ENCODE measurements at regions not wholly inside any gene's neighbourhood (a gene's known extent, or its start where the extent isn't known, plus 50 kb on each side); places are given as distances from the start of the nearest gene placed in this dataset.
A peak's percentile ranks its signal among the peaks of the same experiment; 100 is the strongest.

DNA sequence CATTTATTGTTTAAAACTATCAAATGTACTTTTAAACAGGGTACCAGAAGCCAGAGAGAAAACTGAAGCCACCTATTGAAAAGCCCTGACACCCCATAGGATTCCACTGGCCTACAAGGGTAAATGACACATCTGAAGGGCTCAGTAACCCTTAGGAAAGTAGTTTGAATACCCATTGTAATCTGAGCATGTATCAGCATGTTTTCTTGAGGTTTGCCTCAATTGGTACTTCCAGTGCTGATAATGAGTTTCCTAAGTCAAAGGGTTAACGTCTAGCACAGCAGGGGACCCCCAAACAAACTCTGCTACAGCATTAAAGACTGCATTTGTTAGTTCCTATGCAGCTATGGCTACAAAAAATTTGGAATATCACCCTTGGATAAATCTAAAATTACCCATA lies 657.1 kb downstream of the NR2F1-AS1 start:
- DNase-seq (ENCODE audit: low read depth): no peak

DNA sequence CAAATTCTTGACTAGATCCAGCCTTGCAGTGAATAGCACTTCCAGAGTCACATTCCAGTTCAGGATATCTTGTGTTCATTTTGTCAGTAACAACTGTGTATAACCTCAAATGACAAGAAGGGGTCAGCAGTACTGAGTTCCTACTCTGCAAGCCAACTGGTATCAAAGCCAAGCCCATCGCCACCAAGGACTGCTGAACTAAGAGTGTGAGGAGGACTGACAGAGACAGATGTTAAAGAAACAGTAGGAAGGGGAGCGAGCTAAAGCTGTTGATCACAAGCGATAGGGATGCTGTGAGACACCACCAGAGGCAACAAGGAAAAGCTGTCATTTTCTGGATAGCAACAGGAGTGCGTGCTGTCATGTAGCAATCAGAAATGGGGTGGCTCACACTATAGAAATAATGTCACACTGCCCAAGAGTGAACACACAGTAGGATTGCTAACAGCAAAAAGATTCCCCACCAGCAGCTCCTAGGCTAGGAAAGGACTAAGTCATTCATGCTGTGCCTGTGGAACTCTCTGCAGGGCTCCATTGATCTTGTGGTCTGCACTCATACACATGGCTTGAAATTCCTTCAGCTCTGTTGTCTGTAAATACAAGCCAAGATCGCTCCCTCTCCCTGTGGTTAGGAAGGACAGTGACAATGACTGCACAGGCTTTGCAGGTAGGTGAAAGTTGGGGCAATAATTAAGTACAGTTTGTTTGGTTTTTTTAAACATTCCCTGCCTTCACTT lies 658.6 kb downstream of the NR2F1-AS1 start:
- DNase-seq (ENCODE audit: low read depth): no peak

DNA sequence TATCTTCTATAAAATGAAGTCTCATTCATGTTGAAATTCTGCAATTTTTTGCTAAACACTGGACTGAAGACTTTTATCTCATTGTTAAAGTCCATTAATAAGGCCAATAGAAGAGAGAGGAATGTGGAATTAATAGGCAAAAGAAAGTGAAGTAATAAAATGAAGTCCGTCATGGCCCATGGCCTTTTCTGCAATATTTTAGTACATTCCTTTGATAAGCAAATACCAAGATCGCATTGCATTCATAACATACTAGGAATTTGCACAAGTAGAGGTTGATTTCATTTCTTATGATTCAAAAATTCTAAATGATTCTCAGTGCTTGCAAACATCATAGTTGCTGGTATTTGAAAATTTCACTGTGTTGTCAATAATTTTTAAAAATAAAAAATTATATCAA lies 664.0 kb downstream of the NR2F1-AS1 start:
- no peak for DNase-seq (ENCODE audit: low read depth)

DNA sequence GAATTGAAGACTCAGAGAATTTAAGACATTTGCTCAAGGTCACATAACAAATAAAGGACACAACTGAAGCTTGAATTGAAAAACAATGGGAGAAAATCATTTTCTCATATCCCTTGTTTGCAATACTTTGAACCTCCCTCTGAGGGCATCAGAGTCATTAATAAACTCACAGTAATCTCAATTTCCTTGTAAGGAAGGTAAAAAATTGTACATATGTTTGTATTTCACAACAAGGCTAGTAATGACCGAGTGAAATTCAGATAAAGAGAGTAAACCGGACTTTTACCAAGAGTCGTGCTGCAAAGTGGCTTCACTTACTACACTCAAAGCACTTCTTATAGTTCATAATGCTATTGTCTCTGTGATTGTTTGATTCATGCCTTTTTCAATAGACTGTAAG lies 665.0 kb downstream of the NR2F1-AS1 start:
- DNase-seq (ENCODE audit: low read depth): peak; percentile 4

DNA sequence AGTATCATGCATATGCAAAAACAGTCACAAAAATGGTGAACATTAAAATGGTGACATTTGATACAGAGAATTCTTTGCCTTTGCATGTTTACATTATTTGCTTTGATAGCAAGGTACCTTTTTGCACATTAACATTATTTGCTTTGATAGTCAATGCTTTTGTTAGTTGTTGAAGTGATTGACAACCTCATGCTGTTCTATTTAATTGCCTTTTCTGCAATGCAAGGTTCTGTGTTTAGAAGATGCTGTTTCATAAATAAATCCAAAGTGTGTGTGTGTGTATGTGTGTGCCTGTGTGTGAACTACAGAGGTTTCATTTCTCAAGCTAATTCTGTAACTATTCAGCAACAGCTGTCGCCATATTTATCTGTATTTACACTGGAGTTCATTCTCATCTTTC lies 668.7 kb downstream of the NR2F1-AS1 start:
- DNase-seq (ENCODE audit: low read depth): no peak

DNA sequence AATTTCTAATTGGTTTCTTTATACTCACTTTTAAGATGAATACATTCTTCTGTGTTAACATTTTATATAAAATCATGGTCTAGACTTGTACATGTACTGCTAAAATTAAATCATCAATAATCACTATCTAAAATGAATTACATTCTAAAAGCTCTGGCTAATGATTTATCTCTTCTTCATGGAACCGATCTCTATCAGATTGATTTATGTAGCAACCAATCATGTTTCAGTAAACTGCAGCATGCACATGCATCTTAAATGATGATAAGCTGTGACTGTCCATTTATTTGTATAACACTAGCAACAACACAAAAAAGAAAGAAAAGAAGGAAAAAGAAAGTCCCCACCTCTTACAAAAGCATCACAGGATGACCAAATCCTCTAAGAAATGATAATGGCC lies 669.2 kb downstream of the NR2F1-AS1 start:
- DNase-seq (ENCODE audit: low read depth): no peak

DNA sequence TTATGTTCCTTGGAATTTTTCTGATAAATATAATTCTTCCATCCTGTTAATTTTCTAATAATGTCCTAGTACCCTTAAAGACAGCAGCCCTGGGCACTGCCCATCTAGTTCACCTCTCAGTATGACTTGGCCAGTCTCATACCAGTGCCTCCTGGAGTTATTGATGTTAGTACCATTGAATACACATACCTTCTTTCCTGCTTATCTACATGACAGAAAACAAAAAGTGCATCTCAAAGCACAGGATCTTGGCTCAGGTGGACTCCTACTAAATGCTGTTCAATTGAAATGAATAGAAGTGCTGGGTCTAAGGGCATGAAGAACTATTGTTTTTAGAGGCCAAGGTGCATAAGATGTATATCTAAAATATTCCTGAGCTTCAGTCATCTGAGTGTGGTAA lies 669.7 kb downstream of the NR2F1-AS1 start:
- DNase-seq (ENCODE audit: low read depth): no peak

DNA sequence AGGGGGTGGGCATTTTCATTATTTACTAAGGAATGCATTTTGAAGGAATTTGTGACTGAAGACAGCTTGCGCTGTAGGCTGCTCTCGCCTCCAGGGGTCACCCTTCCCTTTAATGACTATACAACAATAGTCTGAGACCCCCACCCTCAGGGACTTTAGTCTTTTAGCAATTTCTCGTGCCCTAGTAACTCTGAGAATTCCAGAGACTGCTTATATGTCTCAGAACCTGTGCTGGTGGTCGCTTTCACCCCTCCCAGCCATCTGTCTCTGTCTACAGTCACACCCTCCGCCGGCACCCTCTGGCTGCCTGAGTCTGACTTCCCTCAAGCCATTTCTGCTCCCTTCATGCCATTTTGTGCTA lies 671.4 kb downstream of the NR2F1-AS1 start:
- DNase-seq (ENCODE audit: low read depth): no peak

DNA sequence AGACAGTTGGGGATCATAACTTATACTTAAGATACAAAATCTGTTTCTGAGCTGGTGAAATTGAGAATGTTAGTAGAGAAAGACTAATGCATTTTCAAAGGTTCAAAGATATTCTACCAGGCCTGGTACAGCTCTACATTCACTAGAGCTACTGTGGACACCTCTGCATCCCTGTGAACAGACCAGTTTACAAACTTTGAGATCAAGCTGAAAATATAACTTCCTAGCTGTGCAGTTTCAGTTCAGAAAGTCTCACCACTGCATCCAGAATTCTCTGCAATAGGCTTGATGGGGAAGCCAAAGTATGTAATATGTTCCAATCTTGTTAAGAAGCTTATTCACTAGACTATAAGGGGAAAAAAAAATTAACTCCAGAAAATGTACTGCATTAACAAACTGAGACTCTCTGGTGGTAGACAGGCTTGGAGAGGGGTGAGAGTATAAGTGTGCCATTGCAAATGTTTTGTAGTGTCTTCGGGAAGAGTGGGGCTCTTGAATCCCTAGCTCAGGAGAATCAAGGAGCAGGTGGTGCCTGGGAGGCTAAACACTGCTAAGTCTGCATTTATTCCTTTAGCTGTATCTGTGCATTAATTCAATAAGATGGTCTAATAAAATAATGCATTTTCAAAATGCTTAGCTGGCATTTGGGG lies 671.9 kb downstream of the NR2F1-AS1 start:
- no peak for DNase-seq (ENCODE audit: low read depth)

DNA sequence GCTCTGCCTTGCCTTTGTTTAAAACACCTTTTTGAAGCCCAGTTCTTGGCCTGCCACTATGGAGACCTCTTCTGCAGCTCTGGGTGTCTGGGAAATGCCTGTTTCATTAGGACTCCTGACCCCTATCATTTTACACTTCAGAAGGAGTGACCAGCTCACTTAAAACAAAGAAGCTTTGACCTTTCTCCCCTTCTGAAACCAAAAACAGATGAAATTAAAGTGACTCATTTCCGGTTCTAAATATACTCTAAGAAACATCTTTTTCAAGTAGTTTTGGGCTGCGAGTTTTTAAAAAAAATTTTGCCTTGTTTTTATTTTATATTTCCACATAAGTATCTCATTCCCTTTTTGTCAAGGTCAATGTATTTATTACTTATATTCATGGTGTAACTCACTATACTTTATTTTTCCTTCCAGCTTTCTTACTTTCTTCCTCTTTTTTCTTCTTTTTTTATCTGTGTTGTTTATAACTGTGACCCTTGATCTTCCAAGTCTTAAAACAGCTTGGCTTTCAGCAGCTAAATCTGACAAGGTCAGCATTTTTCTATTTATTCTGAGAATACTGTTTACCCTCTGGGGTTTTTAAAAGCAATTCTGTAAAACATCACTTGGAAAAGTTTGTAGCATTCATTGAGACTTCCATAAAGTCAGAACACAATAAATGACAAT lies 672.9 kb downstream of the NR2F1-AS1 start:
- DNase-seq (ENCODE audit: low read depth): peak; percentile 34

DNA sequence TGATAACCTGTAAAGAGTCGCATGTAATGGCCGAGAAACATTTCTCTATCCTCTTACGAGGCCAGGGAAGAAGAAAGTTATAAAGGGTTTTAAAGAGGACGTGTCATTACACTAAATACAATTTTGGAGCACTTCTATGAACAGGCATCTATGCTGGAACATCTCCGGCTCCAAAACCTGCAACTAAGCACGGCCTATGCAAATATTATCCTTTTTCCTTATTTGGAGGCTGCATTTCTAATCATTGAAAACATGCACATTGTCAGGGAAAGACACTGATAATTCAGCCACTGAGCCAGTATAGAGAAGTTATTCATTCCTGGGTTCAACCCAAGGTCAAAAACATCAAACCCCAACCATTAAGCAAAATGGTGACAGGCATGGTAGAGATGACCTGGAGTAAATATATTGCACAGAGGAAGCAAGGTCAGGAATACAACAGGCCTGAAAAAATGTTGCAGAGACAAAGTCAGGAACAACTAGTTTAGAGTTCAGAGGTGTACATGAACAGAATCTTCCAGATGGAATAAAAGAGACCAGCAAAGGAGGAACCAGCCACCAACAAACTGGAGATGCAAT lies 674.1 kb downstream of the NR2F1-AS1 start:
- DNase-seq (ENCODE audit: low read depth): no peak

DNA sequence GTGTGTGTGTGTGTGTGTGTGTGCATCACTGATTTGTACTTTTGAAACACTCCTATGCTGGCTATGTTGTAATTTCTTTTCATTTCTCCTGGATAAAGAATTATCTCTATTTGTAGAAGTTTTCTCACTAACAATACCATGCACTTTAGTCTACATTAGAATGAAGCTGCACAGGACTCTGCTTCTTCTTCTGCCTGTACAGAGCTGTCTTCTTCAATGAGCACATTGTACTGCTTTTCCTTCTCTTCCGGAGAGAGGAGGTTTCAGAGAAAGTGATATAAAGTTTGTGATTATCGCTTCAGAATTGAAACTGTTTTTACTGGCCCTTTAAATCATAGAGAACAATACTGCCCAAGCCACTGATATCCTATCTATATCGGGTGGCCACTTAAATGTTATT lies 677.0 kb downstream of the NR2F1-AS1 start:
- no peak for DNase-seq (ENCODE audit: low read depth)

DNA sequence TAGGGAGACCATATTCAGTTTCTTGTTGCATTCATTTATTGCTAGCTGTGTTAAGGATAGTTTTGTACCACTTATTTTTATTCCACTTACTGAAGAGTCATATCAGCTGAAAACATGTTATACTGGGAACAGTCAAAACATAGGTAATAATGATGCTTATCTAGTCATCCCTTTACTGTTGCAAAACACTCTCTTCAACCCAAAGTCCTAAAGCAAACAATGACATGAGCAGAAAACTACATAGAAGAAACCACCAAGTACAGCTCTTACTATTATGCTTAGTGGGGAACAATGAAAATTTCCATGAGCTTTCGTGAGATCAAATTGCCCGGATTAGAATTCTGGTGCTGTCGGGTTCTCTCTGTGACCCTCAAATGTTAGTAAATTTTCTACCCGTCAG lies 681.4 kb downstream of the NR2F1-AS1 start:
- no peak for DNase-seq (ENCODE audit: low read depth)

DNA sequence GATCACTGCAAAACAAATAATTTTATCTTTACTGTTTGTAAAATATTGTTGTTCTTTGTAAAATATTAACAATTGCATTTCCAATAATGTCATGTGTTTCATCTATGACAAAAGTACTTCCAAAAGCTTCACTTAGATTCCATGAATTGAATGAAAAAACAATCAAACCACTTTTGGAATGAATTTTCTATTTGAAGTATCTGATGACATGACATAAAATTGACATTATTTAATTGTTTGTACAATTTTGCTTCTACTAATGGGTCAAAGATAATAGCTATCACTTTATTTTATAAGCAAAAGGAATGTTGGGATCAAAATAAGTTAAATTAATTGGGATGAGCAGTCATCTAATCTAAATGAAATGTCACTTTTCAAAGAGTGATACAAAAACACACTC lies 684.3 kb downstream of the NR2F1-AS1 start:
- no peak for DNase-seq (ENCODE audit: low read depth)

DNA sequence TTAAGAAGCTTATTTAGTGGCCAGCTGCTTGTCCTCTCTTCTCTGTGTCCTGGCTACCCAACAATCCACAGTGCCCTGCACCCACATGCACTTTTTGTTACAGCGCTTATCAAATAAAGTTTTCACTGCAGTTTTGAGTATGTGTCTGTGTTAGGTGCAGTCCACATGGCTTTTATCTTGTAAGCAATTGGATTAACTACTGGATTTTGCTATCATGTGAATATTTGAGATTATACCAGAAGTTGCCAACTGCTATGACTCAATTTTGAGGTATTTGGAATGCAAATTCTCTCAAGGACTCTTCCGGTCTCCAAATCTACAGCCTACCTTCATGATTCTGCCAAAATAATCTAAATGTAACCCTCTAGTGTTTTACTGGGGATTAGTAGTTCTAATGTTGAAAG lies 690.2 kb downstream of the NR2F1-AS1 start:
- DNase-seq (ENCODE audit: low read depth): no peak

DNA sequence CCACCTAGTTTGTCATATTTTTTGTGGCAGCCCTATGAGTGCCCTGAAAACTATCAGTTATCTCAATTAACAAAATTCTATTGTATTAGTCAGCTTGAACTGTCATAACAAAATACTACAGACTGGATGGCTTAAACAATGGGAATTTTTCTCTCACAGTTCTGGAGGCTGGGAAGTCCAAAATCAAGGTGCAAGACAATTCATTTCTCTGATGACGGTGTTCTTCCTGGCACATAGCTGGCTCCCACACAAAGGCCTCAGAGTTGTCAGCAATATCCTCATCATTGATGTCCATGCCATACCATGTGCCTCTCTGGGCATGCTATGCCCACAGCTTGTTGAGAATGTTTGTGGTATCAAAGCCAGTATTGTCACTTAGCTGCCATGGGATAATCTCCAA lies 691.9 kb downstream of the NR2F1-AS1 start:
- DNase-seq (ENCODE audit: low read depth): no peak

DNA sequence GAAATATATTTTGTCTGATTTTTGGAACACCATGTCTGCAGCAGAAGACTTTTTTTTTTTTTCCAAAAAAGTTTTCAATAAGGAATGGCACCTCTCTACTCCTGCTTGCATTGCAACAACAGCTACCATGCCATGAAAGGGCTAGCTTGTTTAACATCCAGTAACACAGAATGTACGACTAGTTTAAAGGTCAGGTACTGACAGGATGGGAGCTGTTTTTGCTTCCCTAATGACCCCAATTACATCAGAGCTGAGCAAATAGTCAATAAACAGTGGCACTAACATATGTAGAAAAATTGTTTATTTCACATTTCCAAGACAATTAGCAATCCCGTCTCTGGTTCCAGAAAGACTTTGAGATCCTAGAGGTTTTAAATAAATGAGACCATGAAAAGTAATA lies 693.8 kb downstream of the NR2F1-AS1 start:
- no peak for DNase-seq (ENCODE audit: low read depth)

DNA sequence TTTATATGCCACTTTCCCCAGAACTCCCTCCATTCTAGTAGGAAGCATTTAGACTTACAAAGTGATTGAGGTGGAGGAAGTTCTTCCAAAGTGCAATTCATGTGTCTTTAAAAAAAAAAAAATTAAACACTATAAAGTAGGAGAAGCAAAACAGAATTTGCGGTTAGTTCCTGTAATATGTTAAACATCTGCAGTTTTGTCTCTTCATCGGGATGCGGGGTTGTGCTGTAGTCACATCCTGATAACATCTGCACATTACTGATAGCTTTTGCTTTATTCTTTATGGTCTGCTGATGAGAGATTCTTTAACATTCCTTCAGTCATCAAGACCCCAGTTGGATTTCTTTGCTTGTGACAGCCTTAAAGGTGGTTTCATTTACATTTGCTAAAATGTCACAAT lies 694.3 kb downstream of the NR2F1-AS1 start:
- DNase-seq (ENCODE audit: low read depth): no peak

DNA sequence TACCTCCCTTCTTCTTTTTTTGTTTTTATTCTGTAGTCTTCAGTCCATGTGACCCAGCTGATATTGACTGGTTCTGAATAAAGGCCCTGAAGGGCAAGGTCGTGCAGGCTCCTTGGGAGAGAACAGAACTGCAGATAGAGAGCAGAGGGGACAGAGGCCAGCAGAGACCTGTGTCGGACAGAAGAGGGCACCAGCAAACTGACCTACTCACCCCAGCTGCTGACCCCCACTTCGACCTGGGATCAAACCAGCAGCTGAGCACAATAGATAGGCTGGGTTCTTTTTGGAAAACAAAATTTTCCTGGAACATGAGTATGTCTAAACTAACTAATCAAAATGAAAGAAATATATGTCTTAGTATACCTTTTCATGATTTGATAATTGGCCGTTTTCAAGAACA lies 695.1 kb downstream of the NR2F1-AS1 start:
- no peak for DNase-seq (ENCODE audit: low read depth)

DNA sequence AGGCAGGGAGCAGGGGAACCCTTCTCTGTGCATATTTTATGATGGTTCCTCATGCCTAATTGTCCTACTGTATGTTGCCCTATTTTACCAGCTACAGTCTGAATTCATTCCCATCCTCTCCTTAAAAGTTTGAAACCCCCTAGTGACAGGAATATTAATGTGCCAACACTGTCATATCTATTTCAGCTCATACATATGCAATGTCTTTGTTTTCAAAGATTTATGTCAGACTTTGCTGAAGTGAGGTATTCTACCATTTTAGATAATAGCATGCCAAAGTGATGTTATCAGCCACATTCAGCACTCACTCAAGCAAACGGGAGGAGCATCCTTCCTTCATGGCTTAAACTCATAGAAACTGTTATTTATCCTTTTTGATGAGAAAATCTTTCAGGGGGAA lies 696.5 kb downstream of the NR2F1-AS1 start:
- no peak for DNase-seq (ENCODE audit: low read depth)

DNA sequence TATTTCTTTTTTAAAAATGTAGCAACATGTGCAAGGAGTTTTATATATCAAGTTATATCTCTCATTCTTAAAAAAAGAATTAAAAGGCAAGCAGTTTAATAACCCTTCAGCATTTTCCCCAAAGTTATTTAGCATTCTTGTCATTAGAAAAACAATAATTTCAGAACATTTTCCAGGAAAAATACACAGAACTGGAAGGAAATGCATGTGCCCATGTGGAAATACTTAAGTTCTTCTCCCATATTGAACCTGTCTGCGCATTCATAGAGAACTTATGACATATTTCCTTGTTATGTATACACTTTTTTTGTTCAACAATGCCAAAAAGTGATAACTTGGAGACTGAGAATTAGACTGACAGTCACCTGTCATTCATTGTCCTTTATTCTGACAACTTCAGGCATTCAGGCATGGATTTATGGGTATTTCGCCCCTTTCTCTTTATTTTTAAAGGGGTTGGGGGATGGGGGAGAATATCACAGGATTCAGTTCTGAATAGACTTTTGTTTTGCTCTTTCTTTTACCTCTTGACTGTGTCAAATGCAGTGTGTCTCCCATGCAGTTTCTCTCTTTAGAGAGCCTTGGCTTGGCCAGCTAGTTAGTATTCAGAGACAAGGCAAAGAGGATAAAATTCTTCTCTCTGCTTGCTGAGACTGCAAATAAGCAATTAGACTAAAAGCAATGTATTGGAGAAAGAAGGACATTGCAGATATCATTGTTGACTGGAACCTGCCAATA lies 701.0 kb downstream of the NR2F1-AS1 start:
- no peak for DNase-seq (ENCODE audit: low read depth)

DNA sequence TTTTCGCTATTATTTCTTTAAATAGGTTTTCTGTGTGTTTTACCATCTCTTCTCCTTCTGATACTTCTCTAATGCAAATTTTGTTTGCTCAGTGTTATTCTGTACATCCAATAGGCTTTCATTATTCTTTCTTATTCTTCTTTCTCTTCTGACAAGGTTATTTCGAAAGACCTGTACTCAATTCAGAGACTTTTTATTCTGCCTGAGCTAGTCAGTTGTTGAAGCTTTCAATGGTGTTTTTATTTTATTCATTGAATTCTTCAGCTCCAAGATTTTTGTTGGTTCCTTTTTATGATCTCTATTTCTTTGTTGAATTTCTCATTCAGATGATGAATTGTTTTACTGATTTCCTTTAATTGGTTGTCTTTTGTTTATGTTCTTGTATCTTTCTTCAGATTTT lies 706.2 kb downstream of the NR2F1-AS1 start:
- no peak for DNase-seq (ENCODE audit: low read depth)

DNA sequence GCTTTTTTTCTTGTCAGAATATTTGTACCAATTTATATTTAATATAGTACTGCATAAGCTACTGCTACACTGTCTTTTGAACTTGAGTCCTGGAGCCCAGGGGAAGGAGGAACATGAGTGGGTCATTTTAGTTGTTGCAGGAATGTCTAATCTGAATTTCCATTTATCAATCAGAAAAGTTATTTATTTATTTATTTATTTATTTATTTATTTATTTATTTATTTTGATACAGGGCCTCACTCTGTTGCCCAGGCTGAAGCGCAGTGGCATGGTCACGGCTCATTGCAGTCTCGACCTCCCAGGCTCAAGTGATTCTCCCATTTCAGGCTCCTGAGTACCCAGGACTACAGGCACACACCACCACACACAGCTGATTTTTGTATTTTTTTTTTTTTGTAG lies 712.6 kb downstream of the NR2F1-AS1 start:
- DNase-seq (ENCODE audit: low read depth): no peak
